IPS-20b (cell line): ENCODE measurements at regions not wholly inside any gene's neighbourhood (a gene's known extent, or its start where the extent isn't known, plus 50 kb on each side); places are given as distances from the start of the nearest gene placed in this dataset.

Experiments used
- H3K27ac ChIP-seq: one replicate; pipeline ENCODE4 v1.5.1; 2013; ENCODE audit warnings: low read length
- H3K27me3 ChIP-seq: 2 replicates; pipeline ENCODE4 v1.6.1; 2013; ENCODE audit warnings: mild to moderate bottlenecking, low read length, inconsistent platforms; ENCODE audit not compliant: insufficient read depth
- H3K36me3 ChIP-seq: 2 replicates; pipeline ENCODE4 v1.6.1; 2013; ENCODE audit warnings: low read depth, mild to moderate bottlenecking, inconsistent platforms, low read length, moderate library complexity; ENCODE audit not compliant: insufficient read depth
- H3K4me1 ChIP-seq: 2 replicates; pipeline ENCODE4 v1.6.1; 2013; ENCODE audit warnings: mild to moderate bottlenecking, control low read depth, inconsistent platforms, low read length, moderate library complexity; ENCODE audit not compliant: insufficient read depth
- H3K4me3 ChIP-seq: 2 replicates; pipeline ENCODE4 v1.5.1; 2013; ENCODE audit warnings: mild to moderate bottlenecking, low read length, inconsistent platforms
- H3K9ac ChIP-seq: 2 replicates; pipeline ENCODE4 v1.6.1; 2013; ENCODE audit warnings: low read depth, mild to moderate bottlenecking, inconsistent platforms, low read length, moderate library complexity
- H3K9me3 ChIP-seq: 2 replicates; pipeline ENCODE4 v1.6.1; 2013; ENCODE audit warnings: mild to moderate bottlenecking, low read depth, low read length, inconsistent platforms; ENCODE audit not compliant: insufficient read depth

DNA sequence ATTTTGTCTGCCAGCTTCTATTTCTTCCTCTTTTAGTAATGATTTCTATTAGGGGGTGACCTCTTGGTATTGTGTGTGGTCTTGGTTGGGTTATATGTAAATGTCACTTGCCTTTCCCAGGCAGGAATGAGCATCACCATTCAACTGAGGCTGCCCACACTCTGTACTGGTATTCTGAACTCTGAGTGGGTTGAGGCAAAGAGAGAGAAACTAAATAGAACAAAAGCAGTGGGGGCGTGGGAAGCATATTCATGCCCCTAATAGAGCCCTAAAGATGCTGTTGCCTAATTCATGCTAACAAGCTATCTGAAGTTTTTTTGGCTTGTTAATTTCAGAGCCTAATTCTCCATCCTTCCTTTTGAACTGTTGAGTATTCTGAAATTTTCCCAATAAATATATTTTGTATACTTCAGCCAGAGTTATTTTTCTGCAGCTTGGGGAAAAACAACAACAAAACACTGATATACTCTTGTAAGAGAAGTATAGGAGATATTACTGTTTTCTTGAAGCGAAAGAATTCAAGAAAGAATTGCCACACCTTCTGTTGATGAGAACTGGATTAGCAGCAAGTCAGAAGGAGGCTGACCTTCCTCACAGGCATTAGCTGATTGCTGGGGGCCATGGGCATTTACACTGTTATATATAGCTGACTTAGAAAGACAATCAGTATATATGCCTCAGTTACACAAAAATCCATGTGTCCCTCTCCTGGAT, 315.8 kb upstream of the KLF12 start:
- Histone ChIP-seq H3K27me3 (no peaks in the 10 kb centered on the region), H3K4me1 (no peaks in the 10 kb centered on the region), H3K27ac (no peak overlapping the region), H3K9ac (no peak overlapping the region), H3K9me3 (no peaks in the 10 kb centered on the region), H3K36me3 (no peaks in the 10 kb centered on the region), H3K4me3 (no peak overlapping the region)

DNA sequence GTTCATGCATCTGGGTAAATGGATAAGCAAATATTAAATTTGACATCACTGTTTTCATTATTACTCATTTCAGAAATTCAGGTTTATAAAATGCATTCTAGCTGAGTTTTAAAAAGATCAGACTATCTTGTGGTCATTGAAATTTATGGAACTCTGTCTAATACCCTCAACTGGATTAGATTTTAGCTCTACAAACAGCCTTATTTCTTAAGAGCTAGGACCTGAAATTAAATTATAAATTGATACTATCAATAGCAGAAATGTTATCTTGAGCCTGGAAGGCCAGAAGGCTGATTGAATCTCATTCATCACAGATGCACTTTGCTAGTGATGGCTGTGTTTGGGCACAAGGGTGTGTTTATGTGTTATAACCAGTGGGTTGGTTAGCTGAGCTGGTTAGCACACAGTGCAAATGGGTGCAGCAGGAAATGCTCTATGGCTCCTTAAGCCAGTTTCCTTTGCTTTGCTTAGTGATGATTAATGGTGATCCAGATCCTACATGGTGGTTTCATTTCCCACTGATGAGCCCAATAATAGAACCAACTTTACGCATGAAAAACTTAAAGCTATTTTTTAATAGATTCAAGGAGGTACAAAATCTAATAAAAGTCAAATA, 310.8 kb upstream of the KLF12 start:
- Histone ChIP-seq H3K27me3 (no peaks in the 10 kb centered on the region), H3K9me3 (no peaks in the 10 kb centered on the region), H3K27ac (no peak overlapping the region), H3K9ac (no peak overlapping the region), H3K4me3 (no peak overlapping the region), H3K36me3 (no peaks in the 10 kb centered on the region), H3K4me1 (no peaks in the 10 kb centered on the region)

DNA sequence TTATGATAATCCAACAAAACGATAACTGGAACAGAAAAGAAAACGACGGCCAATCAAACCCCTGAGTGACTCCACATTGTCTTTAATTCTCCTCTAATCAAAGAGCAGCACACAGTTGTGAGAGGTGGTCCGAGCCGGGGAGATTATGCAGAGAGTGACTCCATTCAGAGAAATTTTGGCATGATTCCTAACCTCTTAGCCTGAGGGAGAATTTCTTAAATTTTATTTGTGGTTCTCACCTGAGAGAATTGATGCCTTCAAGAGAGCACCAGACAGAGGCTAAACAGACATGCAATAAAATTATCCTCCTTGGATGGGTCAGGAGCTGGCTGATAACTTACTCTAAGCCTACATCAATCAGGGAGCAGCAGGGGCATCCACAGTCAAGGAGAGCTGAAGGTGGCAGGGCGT, 310.0 kb upstream of the KLF12 start:
- H3K4me1 ChIP-seq = no peaks in the 10 kb centered on the region
- no peaks in the 10 kb centered on the region for H3K36me3 ChIP-seq
- no peak overlapping the region for H3K27ac ChIP-seq
- H3K9ac ChIP-seq = no peak overlapping the region
- no peak overlapping the region for H3K4me3 ChIP-seq
- no peaks in the 10 kb centered on the region for H3K27me3 ChIP-seq
- H3K9me3 ChIP-seq = no peaks in the 10 kb centered on the region

DNA sequence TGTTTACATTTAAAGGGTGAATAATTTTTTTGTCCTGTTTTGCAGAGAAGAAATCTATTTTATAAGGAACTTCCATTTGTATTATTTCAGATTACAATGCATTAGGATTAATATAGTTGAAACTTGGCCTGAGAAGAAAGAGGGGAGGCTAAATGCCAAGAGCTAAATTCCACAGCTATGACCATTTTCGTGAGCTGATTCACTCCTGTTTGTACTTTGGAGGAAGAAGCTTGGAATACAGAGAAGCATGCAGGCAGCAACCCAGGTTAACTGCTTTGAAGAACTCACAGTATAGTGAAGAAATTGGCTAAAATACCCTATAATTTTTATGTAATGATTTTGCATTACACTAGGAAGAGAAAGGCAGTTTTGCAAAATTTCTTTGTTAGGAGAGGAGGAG, 309.4 kb upstream of the KLF12 start:
- Histone ChIP-seq H3K4me1 (no peaks in the 10 kb centered on the region), H3K36me3 (no peaks in the 10 kb centered on the region), H3K9me3 (no peaks in the 10 kb centered on the region), H3K9ac (no peak overlapping the region), H3K4me3 (no peak overlapping the region), H3K27me3 (no peaks in the 10 kb centered on the region), H3K27ac (no peak overlapping the region)

DNA sequence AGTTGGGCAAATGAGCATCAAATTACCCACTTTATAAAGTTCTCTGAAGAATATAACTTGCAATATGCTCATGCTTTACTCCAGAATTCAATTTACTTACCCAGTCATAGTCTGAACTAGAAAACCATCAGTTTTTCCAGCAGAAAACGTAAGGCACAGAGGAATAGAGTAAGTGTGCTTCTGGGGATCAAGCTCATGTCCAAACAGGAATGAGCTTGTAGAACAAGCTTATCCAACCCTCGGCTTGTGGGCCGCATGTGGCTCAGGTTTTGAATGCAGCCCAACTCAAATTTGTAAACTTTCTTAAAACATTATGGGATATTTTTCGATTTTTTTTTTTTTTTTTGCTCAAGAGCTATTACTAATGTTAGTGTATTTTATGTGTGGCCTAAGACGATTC, 308.5 kb upstream of the KLF12 start:
- no peaks in the 10 kb centered on the region for H3K27me3 ChIP-seq
- H3K36me3 ChIP-seq = no peaks in the 10 kb centered on the region
- H3K9ac ChIP-seq = no peak overlapping the region
- no peak overlapping the region for H3K27ac ChIP-seq
- no peaks in the 10 kb centered on the region for H3K9me3 ChIP-seq
- H3K4me1 ChIP-seq = no peaks in the 10 kb centered on the region
- H3K4me3 ChIP-seq = no peak overlapping the region

DNA sequence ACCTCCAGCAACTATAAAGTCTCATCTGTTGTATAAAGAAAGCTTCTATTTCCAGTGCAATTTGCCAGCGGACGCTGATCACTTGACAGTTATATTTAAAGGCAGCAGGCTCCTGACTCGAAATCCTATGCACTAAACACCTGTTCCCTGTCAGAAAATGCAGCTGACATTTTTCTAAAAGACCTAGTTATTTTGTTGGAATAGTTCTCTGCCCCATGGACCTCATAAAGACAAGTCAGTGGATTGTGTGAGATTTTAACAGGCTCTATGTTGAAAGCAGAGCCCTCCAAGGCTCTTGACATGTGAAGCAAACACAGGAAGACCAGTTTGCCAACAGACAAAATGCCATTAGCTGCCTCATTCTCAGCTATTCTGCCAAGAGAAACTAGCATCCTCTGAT, 304.7 kb upstream of the KLF12 start:
- no peaks in the 10 kb centered on the region for H3K4me1 ChIP-seq
- H3K9me3 ChIP-seq = no peaks in the 10 kb centered on the region
- H3K4me3 ChIP-seq = no peak overlapping the region
- H3K36me3 ChIP-seq = no peaks in the 10 kb centered on the region
- H3K27me3 ChIP-seq = no peaks in the 10 kb centered on the region
- no peak overlapping the region for H3K27ac ChIP-seq
- no peak overlapping the region for H3K9ac ChIP-seq

DNA sequence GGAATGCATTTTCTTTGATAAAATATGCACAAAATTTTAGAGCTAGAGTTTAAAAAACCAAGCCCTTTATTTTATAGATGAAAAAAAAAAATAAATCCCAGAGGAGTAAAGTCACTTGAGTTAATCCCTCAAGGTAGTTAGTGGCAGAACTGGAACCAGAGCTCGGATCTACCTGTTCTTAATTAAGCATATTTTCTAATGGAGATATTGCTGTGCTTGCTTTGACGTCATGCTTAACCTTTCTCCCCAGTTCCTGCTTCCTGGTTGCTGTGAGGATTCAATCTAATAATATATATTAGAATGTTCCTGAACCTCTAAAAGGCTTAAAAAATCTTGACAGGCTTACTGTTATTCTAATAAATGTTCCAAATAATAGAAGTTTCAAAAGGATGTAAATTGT, 300.6 kb upstream of the KLF12 start:
- no peak overlapping the region for H3K9ac ChIP-seq
- no peaks in the 10 kb centered on the region for H3K36me3 ChIP-seq
- H3K4me3 ChIP-seq = no peak overlapping the region
- H3K27me3 ChIP-seq = no peaks in the 10 kb centered on the region
- no peaks in the 10 kb centered on the region for H3K4me1 ChIP-seq
- H3K27ac ChIP-seq = no peak overlapping the region
- no peaks in the 10 kb centered on the region for H3K9me3 ChIP-seq

DNA sequence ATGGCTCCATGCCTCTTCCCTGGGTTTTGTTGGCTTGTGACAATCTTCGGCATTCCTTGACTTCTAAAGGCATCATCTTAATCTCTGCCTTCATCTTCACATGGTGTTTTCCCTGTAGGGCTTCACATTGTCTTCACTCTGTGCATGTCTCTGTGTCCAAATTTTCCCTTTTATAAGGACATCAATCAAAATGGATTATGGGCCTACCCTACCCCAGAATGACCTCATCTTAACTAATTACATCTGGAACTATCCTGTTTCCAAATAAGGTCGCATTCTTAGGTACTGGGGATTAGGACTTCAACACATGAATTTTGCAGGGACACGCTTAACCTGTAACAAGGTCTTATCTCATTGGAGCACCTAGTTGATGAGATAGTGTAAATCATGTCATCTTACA, 290.3 kb upstream of the KLF12 start:
- no peaks in the 10 kb centered on the region for H3K27me3 ChIP-seq
- no peak overlapping the region for H3K27ac ChIP-seq
- no peak overlapping the region for H3K4me3 ChIP-seq
- no peak overlapping the region for H3K9ac ChIP-seq
- H3K4me1 ChIP-seq = no peaks in the 10 kb centered on the region
- no peaks in the 10 kb centered on the region for H3K36me3 ChIP-seq
- H3K9me3 ChIP-seq = no peaks in the 10 kb centered on the region

DNA sequence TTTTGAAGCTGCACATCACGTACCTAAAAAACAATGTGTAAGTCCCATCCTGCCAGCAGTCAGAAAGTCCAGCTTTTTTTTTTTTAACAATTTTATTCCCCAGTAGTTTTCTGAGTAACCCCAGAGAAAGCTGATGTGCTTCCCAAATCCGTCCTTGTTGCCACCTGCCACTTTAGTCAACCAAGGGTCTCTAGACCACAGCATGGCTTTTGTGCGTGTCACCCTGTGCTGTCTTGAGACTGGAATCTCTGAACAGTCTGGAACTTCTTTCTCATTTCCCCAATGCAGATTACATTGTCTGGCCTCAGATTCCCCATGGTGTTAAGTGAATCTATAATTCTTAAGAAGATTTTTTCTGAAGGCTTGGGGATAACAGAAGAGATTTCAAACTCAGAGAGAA, 289.2 kb upstream of the KLF12 start:
- no peaks in the 10 kb centered on the region for H3K36me3 ChIP-seq
- H3K9ac ChIP-seq = no peak overlapping the region
- H3K4me1 ChIP-seq = no peaks in the 10 kb centered on the region
- H3K4me3 ChIP-seq = no peak overlapping the region
- H3K27ac ChIP-seq = no peak overlapping the region
- no peaks in the 10 kb centered on the region for H3K9me3 ChIP-seq
- H3K27me3 ChIP-seq = no peaks in the 10 kb centered on the region

DNA sequence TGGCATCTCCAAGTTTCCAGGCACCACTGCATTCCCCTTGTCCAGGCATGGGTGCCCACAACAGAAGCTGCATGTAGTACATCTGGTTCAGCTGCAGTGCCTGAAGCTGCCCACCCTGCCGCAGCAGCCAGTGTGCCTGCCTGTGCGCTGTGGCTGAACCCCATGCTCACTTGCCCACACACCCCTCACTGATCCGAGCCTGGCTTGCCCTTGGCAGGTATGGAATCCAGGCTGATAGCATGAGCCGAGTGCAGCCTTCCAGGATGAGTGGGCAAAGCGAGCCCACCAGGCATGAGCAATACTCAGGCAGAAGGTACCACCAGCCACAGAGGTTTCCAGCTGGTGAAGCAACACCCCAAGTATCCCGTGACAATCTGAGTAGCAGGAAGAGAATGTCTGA, 280.3 kb upstream of the KLF12 start:
- H3K27me3 ChIP-seq = no peaks in the 10 kb centered on the region

DNA sequence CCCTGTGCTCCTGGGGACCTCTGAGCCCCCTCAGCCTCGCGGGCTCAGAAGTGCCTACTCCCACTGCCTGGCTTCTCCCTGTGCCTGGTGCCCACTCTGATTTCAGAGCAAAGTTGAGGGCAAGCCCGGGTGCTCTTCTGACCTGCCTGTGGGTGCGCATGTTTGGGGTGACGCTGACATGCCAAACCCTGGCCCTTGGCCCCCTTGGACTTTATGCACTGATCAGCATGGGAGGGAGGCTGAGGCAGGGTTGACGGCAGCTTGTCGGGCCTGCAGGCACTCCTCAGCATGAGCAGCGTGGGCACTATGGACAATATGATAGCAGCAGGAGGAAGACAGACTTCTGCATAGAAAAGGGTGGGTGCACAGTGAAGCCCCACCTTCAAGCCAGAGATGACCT, 279.3 kb upstream of the KLF12 start:
- no peak overlapping the region for H3K27ac ChIP-seq
- no peaks in the 10 kb centered on the region for H3K4me1 ChIP-seq
- H3K9ac ChIP-seq = no peak overlapping the region
- no peak overlapping the region for H3K4me3 ChIP-seq
- H3K36me3 ChIP-seq = no peaks in the 10 kb centered on the region
- peaks cover 5% of the 10 kb centered on the region; the same call in 1 of the 2 replicates for H3K9me3 ChIP-seq
- no peaks in the 10 kb centered on the region for H3K27me3 ChIP-seq

More for the DNA sequence above, 280.3 kb upstream of the KLF12 start:
- peaks cover 5% of the 10 kb centered on the region; the same call in 1 of the 2 replicates for H3K9me3 ChIP-seq
- no peaks in the 10 kb centered on the region for H3K36me3 ChIP-seq
- H3K9ac ChIP-seq = no peak overlapping the region
- H3K4me3 ChIP-seq = no peak overlapping the region
- no peak overlapping the region for H3K27ac ChIP-seq
- H3K4me1 ChIP-seq = no peaks in the 10 kb centered on the region

DNA sequence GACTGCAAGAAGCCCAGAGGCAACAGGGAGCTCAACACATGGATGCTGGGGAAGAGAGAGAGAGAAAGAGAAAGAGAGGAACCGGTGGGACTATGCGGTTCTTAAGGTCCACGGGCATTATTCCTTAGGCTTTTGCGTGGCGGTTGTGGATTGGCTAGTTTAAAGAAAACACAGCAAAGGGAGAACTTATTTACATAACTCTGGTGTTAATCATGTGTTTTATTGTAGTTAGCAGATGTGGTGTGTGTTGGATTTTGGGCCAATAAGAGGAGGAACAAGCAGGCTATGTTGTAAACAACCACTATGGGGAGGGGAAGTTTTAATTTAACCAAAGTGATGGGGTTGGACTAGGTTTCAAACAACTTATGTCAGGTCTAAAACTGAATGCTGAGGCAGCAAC, 275.3 kb upstream of the KLF12 start:
- H3K27me3 ChIP-seq = no peaks in the 10 kb centered on the region
- peaks cover 5% of the 10 kb centered on the region; the same call in 1 of the 2 replicates for H3K9me3 ChIP-seq
- H3K4me3 ChIP-seq = no peak overlapping the region
- H3K4me1 ChIP-seq = no peaks in the 10 kb centered on the region
- no peaks in the 10 kb centered on the region for H3K36me3 ChIP-seq
- no peak overlapping the region for H3K9ac ChIP-seq
- H3K27ac ChIP-seq = no peak overlapping the region
